Activated T-helper 1 cell treated with anti-CD3 and anti-CD28 coated beads, Interleukin-12 subunit alpha, Interleukin-12 subunit beta, Interleukin-2, Interleukin-4 antibody, amounts not matched to agents 30 ng/mL and 10 ng/mL and 1 ng/mL, durations not matched to agents 14 hours and 24 hours and 36 hours (primary cell): ENCODE measurements at regions not wholly inside any gene's neighbourhood (a gene's known extent, or its start where the extent isn't known, plus 50 kb on each side); places are given as distances from the start of the nearest gene placed in this dataset.
A peak's percentile ranks its signal among the peaks of the same experiment; 100 is the strongest.

ENCODE experiments used
- DNase-seq: peaks from one replicate; pipeline ENCODE4 v3.0.0; 2021; ENCODE audit warnings: low spot score
- H3K27ac Mint-ChIP-seq: one replicate; pipeline ENCODE4 v1.8.0; 2021; ENCODE audit warnings: mild to moderate bottlenecking, mixed read lengths
- H3K27me3 Mint-ChIP-seq: one replicate; pipeline ENCODE4 v1.8.0; 2022; ENCODE audit warnings: mild to moderate bottlenecking, moderate library complexity, mixed read lengths; ENCODE audit not compliant: insufficient read depth
- H3K36me3 Mint-ChIP-seq: one replicate; pipeline ENCODE4 v1.8.0; 2021; ENCODE audit warnings: low read depth, mixed read lengths
- H3K4me1 Mint-ChIP-seq: one replicate; pipeline ENCODE4 v1.8.0; 2021; ENCODE audit warnings: low read depth, mixed read lengths
- H3K4me3 Mint-ChIP-seq: one replicate; pipeline ENCODE4 v1.8.0; 2021; ENCODE audit warnings: mild to moderate bottlenecking, moderate library complexity, mixed read lengths
- H3K9me3 Mint-ChIP-seq: one replicate; pipeline ENCODE4 v1.8.0; 2021; ENCODE audit warnings: mixed read lengths
- intact Hi-C: fragments of 100-400 bp; cut with micrococcal nuclease; formaldehyde crosslinking; loops from one replicate; pipeline ENCODE4 v1.15.1; 2024

DNA sequence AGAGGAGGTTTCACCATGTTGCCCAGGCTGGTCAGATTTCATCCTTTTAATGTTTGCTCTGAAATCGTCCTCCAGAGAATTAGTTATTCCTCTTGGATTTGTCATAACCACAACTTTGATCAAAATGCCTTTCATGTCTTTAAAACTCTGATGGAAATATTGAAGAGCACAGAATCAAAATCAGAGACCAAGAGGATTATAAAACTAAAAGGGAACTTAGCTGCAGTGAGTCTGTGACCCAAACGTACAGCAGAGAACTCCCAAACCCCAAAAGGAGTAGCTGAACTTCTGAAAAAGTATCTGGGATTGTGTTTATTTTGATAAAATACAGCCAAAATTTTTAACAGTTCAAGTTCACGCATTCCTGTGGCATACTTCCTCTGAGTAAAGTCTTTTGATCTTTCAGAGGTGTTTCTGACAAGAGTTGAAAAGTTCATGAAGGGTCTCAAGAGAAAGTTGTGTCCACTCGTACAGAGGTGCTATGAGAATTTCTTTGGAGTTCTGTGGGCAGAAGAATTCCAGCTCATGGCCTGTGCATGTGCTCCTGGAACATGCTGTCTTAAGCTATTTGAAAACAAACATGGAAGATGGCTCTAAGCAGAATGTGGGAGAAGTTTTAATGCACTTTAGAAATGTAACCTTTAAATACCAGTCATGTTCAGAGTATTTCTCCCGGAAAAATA lies 124.0 kb downstream of the ESM1 start:
- DNase-seq = no peak
- intact Hi-C loops = no loop called here
- Mint-ChIP-seq H3K4me3 (no peak overlapping the region), H3K36me3 (peaks cover 4% of the 10 kb centered on the region), H3K27ac (no peak overlapping the region), H3K9me3 (peaks cover 33% of the 10 kb centered on the region), H3K4me1 (no peaks in the 10 kb centered on the region), H3K27me3 (peaks cover 28% of the 10 kb centered on the region)

DNA sequence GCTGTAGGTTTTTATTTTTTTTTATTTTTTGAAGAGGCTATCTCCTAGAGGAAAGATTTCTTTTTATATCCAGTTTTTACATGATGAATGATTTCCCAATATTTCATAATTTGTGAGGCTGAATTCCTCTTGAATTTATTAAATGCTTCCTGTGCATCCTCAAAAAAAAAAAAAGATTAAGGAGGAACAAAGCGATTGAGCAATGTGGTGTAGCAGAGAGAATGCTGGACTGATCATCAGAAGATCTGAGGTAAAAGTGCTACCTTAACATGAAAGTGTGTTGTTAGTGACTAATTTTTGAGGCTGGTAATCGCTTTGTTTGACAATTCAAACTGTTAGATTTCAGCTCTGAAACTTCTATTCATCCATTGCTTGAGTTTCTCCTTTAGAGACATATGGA lies 125.1 kb downstream of the ESM1 start:
- H3K36me3 Mint-ChIP-seq = peaks cover 4% of the 10 kb centered on the region
- peaks cover 25% of the 10 kb centered on the region for H3K27me3 Mint-ChIP-seq
- DNase-seq = no peak
- intact Hi-C loops = no loop called here
- H3K27ac Mint-ChIP-seq = no peak overlapping the region
- H3K4me3 Mint-ChIP-seq = no peak overlapping the region
- H3K9me3 Mint-ChIP-seq = peaks cover 44% of the 10 kb centered on the region
- no peaks in the 10 kb centered on the region for H3K4me1 Mint-ChIP-seq

DNA sequence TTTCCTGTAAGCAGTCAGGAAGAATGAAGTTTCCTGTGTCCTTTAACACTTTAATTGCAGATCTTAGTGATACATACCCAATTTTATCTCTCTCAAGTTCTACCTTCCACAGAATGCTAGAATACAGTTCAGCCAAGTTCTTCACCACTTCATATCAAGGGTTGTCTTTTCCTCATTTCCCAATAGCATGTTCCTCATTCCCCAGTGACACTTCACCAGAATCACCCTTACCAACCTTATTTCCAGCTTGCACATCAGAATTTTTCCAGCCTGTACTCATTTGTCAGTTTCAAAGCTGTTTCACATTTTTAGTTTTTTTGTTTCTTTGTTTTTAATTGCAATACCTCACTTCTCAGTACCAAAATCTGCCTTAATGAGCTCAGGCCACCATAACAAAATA lies 126.1 kb downstream of the ESM1 start:
- H3K27me3 Mint-ChIP-seq = peaks cover 27% of the 10 kb centered on the region
- no peaks in the 10 kb centered on the region for H3K4me1 Mint-ChIP-seq
- no peak for DNase-seq
- H3K36me3 Mint-ChIP-seq = peaks cover 4% of the 10 kb centered on the region
- peaks cover 46% of the 10 kb centered on the region for H3K9me3 Mint-ChIP-seq
- H3K4me3 Mint-ChIP-seq = no peak overlapping the region
- no peak overlapping the region for H3K27ac Mint-ChIP-seq
- intact Hi-C loops = no loop called here

DNA sequence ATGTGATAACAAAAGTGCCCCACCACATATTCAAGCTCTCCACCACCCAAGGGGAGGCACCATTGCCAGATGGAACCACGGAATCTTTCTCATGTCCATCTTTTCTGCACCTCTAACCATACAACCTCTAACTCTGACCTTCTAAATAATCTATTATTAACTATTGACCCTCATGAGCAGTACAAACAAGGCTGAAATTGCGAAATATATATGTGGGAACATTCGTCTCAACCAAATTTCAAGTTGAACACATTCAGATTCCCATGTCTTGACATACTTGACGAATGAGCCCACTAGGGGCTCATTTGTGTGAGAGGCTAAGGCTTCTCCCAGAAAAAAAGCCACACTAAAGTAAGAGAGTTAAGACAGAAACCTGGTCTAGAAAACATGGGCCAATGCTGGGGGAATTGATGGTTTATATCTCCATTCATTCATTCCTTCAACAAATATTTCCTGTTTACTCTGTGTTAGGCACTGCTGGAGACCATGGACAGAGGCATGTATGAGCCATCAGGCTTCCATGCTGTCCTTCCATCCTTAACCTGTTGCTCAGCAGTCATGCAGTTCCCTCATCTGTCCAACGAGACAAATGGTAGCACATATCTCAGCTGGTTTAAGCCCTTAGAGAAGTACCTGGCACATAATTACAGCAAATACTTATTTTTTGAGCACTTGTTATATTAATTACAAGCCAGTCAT lies 130.4 kb downstream of the ESM1 start:
- Mint-ChIP-seq H3K27me3 (peaks cover 25% of the 10 kb centered on the region), H3K36me3 (peaks cover 4% of the 10 kb centered on the region), H3K4me1 (no peaks in the 10 kb centered on the region), H3K4me3 (no peak overlapping the region), H3K27ac (no peak overlapping the region), H3K9me3 (peaks cover 46% of the 10 kb centered on the region)
- DNase-seq = no peak
- intact Hi-C loops = no loop called here

DNA sequence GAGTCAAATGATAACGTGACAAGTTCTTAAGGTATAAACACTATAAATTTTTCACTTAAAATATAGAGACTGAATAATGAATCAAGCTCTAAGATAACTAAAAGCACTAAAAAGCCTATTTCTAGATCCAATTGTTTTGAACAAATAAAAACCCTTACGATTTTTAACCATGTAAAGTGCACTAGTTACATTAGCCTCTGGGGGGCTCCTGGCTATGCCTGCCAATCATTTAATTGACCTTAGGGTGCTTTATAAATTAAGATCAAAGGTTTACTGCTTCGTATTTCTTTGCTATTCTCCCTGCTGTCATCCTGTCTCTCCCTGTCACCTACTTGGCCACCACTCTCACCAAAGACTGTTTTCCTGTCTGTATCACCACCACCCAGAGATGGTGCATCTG lies 133.4 kb downstream of the ESM1 start:
- no peaks in the 10 kb centered on the region for H3K36me3 Mint-ChIP-seq
- peaks cover 39% of the 10 kb centered on the region for H3K27me3 Mint-ChIP-seq
- no peaks in the 10 kb centered on the region for H3K4me1 Mint-ChIP-seq
- H3K9me3 Mint-ChIP-seq = peaks cover 17% of the 10 kb centered on the region
- no peak overlapping the region for H3K27ac Mint-ChIP-seq
- no peak for DNase-seq
- intact Hi-C loops = no loop called here
- no peak overlapping the region for H3K4me3 Mint-ChIP-seq

DNA sequence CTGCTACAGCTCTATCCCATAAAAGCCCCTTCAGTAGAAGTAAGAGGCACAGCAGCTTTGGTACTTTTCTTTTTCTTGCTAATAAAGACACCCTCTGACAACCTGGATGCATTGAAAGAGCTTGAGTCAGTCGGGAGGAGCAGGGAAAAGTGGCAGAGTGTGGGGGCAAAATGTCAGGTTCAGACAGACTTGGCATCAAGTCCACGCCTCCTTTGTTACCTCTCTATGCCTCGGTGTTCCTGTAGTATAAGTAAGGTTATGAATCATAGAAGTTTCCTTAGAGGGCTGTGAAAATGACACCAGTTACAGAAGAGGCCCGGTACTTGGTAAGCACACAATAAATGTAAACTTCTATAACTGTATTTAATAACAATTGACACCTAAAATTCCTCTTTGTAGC lies 133.9 kb downstream of the ESM1 start:
- Mint-ChIP-seq H3K36me3 (no peaks in the 10 kb centered on the region), H3K4me1 (no peaks in the 10 kb centered on the region), H3K4me3 (no peak overlapping the region), H3K27me3 (peaks cover 39% of the 10 kb centered on the region), H3K27ac (no peak overlapping the region), H3K9me3 (peaks cover 13% of the 10 kb centered on the region)
- no peak for DNase-seq
- intact Hi-C loops = no loop called here

DNA sequence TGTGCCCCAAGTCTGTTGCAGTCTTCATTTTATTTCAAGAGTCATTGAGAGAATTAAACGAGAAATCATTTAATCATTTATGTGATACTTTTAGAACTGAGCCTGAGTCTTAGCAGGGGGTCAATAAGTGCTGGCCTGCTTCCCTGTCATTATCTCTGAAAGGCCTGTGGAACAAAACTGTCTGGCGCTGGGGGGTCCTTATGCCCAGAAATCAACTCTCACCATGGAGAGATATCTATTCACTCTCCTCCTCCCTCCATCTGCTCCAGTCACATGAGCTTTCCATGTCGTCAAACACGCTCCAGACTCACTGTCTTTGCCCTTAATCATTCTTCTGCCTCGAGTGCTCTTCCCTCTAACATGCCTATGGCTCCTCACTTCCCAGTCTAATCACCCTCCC lies 136.8 kb downstream of the ESM1 start:
- Mint-ChIP-seq H3K36me3 (no peaks in the 10 kb centered on the region), H3K27me3 (peaks cover 31% of the 10 kb centered on the region), H3K27ac (no peak overlapping the region), H3K9me3 (no peaks in the 10 kb centered on the region), H3K4me3 (no peak overlapping the region), H3K4me1 (peaks cover 23% of the 10 kb centered on the region)
- intact Hi-C loops = loop anchor here (10.0 kb wide), 1 partner anchor 174 kb away; no protein-coding TSS in a partner anchor
- DNase-seq = no peak

DNA sequence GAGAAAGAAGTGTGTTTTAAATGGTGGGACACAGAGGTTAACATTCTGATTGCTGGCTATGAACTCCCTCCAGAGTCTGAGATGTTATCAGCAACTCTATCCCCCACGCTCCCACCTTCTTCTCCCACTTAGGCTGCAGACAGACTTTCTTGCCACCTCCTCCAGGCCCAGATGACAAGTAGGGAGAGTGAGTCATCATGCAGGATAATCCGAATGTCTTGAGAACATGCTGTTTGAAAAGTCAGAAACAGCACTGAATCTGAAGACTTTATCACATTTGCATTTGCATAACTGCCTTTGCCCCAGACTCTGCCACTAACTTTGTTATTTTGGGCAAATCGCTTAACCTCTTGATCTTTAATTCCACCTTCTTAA lies 139.8 kb downstream of the ESM1 start:
- intact Hi-C loops = loop anchor here (1.0 to 10.0 kb wide), 8 partner anchors 22 to 535 kb away; partner anchors contain the start of genes ARL15 and SNX18
- Mint-ChIP-seq H3K27ac (no peak overlapping the region), H3K9me3 (no peaks in the 10 kb centered on the region), H3K36me3 (peaks cover 2% of the 10 kb centered on the region), H3K27me3 (peaks cover 19% of the 10 kb centered on the region), H3K4me3 (no peak overlapping the region), H3K4me1 (peaks cover 29% of the 10 kb centered on the region)
- no peak for DNase-seq

DNA sequence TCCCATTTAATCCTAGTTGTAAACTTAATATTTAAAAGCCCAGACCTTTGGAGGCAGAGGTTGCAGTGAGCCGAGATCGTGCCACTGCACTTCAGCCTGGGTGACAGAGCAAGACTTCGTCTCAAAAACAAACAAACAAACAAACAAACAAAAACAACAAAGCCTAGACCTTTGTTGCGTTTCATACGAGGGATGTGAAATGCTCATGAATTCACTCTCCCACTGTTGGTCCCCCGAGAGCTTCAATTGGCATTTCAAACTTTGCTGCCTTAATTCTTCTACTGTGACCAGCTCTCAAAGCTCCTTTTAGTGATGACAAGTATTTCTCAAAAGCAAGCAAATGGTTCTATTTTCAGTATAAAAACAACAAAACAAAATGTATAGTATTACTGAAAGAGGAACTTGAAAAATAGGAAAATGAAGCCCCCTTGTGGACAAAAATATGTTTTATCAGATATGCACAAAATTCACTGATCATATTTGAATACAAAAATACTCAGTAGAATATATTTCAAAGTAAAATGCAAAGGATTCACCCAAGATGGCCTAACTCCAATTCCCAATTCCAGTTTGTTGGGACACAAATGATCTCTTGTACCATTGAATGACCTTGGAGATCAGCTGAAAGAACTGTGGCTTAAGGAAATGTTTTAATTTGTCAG lies 140.4 kb downstream of the ESM1 start:
- peaks cover 14% of the 10 kb centered on the region for H3K27me3 Mint-ChIP-seq
- no peaks in the 10 kb centered on the region for H3K9me3 Mint-ChIP-seq
- peak overlapping the region; percentile 59 for H3K27ac Mint-ChIP-seq
- intact Hi-C loops = loop anchor here (1.0 to 10.0 kb wide), 9 partner anchors 22 to 535 kb away; partner anchors contain the start of genes ARL15 and SNX18
- no peak for DNase-seq
- no peak overlapping the region for H3K4me3 Mint-ChIP-seq
- peaks cover 32% of the 10 kb centered on the region for H3K4me1 Mint-ChIP-seq
- peaks cover 2% of the 10 kb centered on the region for H3K36me3 Mint-ChIP-seq

DNA sequence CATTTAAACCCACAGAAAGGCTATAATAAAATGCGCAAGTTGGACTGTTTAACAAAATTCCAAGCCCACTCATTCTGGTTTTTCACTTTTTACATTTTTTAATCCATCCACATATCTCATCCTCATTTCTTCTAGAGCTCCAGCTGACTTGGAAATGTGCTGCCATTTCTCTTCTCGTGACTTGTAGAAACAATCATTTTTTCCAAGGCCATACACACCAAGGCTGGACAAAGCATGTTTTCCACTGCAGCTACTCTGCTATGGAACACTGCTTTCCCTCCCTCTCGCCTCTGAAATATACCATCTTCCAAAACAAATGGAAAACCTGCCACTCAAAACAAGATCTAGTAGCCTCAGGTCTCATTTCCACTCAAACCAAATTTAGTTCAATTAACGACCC lies 141.1 kb downstream of the ESM1 start:
- H3K4me3 Mint-ChIP-seq = no peak overlapping the region
- no peaks in the 10 kb centered on the region for H3K9me3 Mint-ChIP-seq
- DNase-seq = no peak
- H3K27ac Mint-ChIP-seq = no peak overlapping the region
- H3K36me3 Mint-ChIP-seq = peaks cover 4% of the 10 kb centered on the region
- peaks cover 13% of the 10 kb centered on the region for H3K27me3 Mint-ChIP-seq
- H3K4me1 Mint-ChIP-seq = peaks cover 39% of the 10 kb centered on the region
- intact Hi-C loops = loop anchor here (2.0 to 10.0 kb wide), 4 partner anchors 102 to 233 kb away; no protein-coding TSS in a partner anchor

DNA sequence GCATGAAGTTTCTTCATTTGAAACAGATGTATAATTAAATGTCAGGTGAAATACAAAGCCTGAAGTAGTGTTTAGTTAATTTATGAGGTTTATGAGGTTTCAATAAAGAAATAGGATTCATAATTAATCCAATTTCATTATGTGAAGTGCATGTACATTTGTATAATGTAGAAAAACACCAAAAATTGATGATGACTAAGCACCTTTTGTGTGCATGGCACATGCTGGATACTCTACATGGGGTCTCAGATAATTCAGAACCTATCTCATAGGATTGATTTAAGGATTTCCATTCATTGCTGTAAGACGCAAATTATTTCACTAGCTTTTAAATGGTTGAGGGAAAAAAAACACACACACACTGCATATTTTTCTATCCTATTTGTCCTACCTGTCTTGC lies 143.9 kb downstream of the ESM1 start:
- peaks cover 39% of the 10 kb centered on the region for H3K4me1 Mint-ChIP-seq
- peaks cover 3% of the 10 kb centered on the region for H3K27me3 Mint-ChIP-seq
- no peak for DNase-seq
- intact Hi-C loops = loop anchor here (5.0 to 10.0 kb wide), 2 partner anchors 99 to 167 kb away; no protein-coding TSS in a partner anchor
- H3K4me3 Mint-ChIP-seq = no peak overlapping the region
- peaks cover 5% of the 10 kb centered on the region for H3K36me3 Mint-ChIP-seq
- no peaks in the 10 kb centered on the region for H3K9me3 Mint-ChIP-seq
- H3K27ac Mint-ChIP-seq = no peak overlapping the region

DNA sequence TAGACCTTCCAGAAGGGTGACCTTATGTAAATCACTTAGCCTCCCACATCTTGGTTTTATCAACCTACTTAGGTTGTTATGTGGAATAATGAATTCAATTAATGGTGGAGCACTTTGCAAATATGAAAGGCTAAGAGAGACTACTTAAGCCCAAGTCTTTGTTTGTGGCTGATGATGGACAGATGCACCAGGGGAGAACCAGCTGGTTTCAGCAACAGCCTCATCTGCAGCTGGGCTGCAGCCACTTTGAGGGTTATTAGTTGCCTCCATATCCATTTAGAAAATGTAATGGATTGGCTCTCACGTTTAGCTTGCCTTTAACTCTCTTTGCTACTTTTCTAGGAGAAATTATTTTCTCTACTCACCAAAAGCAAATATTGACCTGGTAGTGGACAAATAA lies 146.6 kb downstream of the ESM1 start:
- no peak overlapping the region for H3K27ac Mint-ChIP-seq
- H3K9me3 Mint-ChIP-seq = no peaks in the 10 kb centered on the region
- peaks cover 11% of the 10 kb centered on the region for H3K36me3 Mint-ChIP-seq
- H3K27me3 Mint-ChIP-seq = peaks cover 7% of the 10 kb centered on the region
- H3K4me3 Mint-ChIP-seq = no peak overlapping the region
- DNase-seq = no peak
- intact Hi-C loops = loop anchor here (1.0 kb wide), 1 partner anchor 40 kb away; no protein-coding TSS in a partner anchor
- peaks cover 29% of the 10 kb centered on the region for H3K4me1 Mint-ChIP-seq

DNA sequence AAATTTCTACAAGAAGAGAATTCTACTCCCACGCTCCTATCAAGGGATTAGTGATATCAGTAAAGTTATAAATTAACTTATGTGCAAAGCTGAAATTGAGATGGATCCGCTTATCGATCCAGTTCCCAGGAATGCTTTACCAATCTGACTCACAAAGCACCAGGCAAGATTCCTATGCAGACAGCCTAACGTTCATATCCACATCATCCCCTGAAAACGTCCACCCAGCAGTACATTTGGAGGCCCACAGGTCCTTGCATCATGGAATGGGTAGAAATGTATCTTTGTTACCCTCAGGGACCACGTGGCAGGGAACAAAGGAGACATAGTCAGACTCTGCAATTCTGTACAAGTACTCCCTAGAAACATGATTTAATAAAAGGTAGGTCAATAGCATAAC lies 147.4 kb downstream of the ESM1 start:
- intact Hi-C loops = no loop called here
- no peak for DNase-seq
- Mint-ChIP-seq H3K36me3 (peaks cover 11% of the 10 kb centered on the region), H3K27ac (no peak overlapping the region), H3K27me3 (peaks cover 7% of the 10 kb centered on the region), H3K9me3 (no peaks in the 10 kb centered on the region), H3K4me1 (peaks cover 34% of the 10 kb centered on the region), H3K4me3 (no peak overlapping the region)
